ENCODE measurements at regions not wholly inside any gene's neighbourhood (a gene's known extent, or its start where the extent isn't known, plus 50 kb on each side); places are given as distances from the start of the nearest gene placed in this dataset.

- no peak for TF ChIP-seq CTCF (conservative IDR thresholded peaks at IDR 0.05 in 1 of 2, IDR thresholded peaks at IDR 0.05 in 1 of 2; ENCODE audit: extremely low read depth in 1 of 2, insufficient read depth in 1 of 2, low read depth in 1 of 2, low read length in 2 of 2)
- TF ChIP-seq EZH2 (IDR thresholded peaks at IDR 0.05; ENCODE audit: borderline replicate concordance, low read length) = no peak
Observed at GRCh38 chr2:120832296-120833070, 96.8 kb downstream of the GLI2 start.

Data from mammary epithelial cell (primary cell).